ENCODE measurements at regions not wholly inside any gene's neighbourhood (a gene's known extent, or its start where the extent isn't known, plus 50 kb on each side); places are given as distances from the start of the nearest gene placed in this dataset.

DNA sequence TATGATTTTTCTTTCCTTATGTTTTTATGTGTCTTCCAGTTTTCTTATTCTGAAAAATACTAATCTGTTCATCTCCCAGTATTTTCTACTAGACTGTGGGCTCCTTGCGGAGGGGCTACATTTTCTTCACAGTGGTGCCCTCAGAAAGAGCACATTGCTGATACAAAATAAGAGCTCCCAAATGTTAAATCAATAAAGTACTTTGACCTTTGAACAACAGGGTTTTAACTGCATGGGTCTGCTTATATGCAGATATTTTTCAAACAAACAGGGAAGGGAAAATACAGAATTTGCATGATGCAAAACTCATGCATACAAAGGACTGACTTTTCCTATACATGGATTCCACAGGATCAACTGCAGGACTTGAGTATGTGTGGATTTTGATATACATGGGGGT, 79.9 kb upstream of the ACO1 start:
- TF ChIP-seq, protein P1, sequence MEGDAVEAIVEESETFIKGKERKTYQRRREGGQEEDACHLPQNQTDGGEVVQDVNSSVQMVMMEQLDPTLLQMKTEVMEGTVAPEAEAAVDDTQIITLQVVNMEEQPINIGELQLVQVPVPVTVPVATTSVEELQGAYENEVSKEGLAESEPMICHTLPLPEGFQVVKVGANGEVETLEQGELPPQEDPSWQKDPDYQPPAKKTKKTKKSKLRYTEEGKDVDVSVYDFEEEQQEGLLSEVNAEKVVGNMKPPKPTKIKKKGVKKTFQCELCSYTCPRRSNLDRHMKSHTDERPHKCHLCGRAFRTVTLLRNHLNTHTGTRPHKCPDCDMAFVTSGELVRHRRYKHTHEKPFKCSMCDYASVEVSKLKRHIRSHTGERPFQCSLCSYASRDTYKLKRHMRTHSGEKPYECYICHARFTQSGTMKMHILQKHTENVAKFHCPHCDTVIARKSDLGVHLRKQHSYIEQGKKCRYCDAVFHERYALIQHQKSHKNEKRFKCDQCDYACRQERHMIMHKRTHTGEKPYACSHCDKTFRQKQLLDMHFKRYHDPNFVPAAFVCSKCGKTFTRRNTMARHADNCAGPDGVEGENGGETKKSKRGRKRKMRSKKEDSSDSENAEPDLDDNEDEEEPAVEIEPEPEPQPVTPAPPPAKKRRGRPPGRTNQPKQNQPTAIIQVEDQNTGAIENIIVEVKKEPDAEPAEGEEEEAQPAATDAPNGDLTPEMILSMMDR (IDR thresholded peaks at IDR 0.05) = no peak
- no peak for TF ChIP-seq POLR2A (IDR thresholded peaks at IDR 0.05)
